ENCODE measurements at regions not wholly inside any gene's neighbourhood (a gene's known extent, or its start where the extent isn't known, plus 50 kb on each side); places are given as distances from the start of the nearest gene placed in this dataset.

- no peak for DNase-seq (ENCODE audit: low read depth)
Observed at GRCh38 chr1:30331415-30332065, 391.8 kb downstream of the MATN1 start.

GRCh38 chr1:30330644-30331043, 392.7 kb downstream of the MATN1 start:
- DNase-seq (ENCODE audit: low read depth): no peak

- DNase-seq (ENCODE audit: low read depth): no peak
Observed at GRCh38 chr1:30329802-30330557, 393.4 kb downstream of the MATN1 start.

GRCh38 chr1:30329263-30329753, 394.1 kb downstream of the MATN1 start:
- DNase-seq (ENCODE audit: low read depth): no peak

GRCh38 chr1:30328401-30329262, 394.8 kb downstream of the MATN1 start:
- DNase-seq (ENCODE audit: low read depth): no peak

- no peak for DNase-seq (ENCODE audit: low read depth)
Observed at GRCh38 chr1:30328100-30328370, 395.4 kb downstream of the MATN1 start.

- DNase-seq (ENCODE audit: low read depth): no peak
Observed at GRCh38 chr1:30327370-30328099, 395.9 kb downstream of the MATN1 start.

GRCh38 chr1:30325999-30326398, 397.4 kb downstream of the MATN1 start:
- no peak for DNase-seq (ENCODE audit: low read depth)

GRCh38 chr1:30325085-30325935, 398.1 kb downstream of the MATN1 start:
- DNase-seq (ENCODE audit: low read depth): no peak

GRCh38 chr1:30324251-30325084, 398.9 kb downstream of the MATN1 start:
- DNase-seq (ENCODE audit: low read depth): no peak

GRCh38 chr1:30323841-30324240, 399.5 kb downstream of the MATN1 start:
- no peak for DNase-seq (ENCODE audit: low read depth)

- no peak for DNase-seq (ENCODE audit: low read depth)
Observed at GRCh38 chr1:30323352-30323751, 400.0 kb downstream of the MATN1 start.

- DNase-seq (ENCODE audit: low read depth): no peak
Observed at GRCh38 chr1:30322859-30323257, 400.5 kb downstream of the MATN1 start.

- no peak for DNase-seq (ENCODE audit: low read depth)
Observed at GRCh38 chr1:30321996-30322858, 401.2 kb downstream of the MATN1 start.

- no peak for DNase-seq (ENCODE audit: low read depth)
Observed at GRCh38 chr1:30321246-30321910, 402.0 kb downstream of the MATN1 start.

GRCh38 chr1:30320581-30320890, 402.8 kb downstream of the MATN1 start:
- no peak for DNase-seq (ENCODE audit: low read depth)

- DNase-seq (ENCODE audit: low read depth): no peak
Observed at GRCh38 chr1:30319765-30320580, 403.4 kb downstream of the MATN1 start.
